GM12875 (cell line): ENCODE measurements at regions not wholly inside any gene's neighbourhood (a gene's known extent, or its start where the extent isn't known, plus 50 kb on each side); places are given as distances from the start of the nearest gene placed in this dataset.

Experiments used
- H3K4me3 ChIP-seq: one replicate; pipeline ENCODE4 v1.5.1; 2011; ENCODE audit warnings: low read depth, low read length, control low read depth
- TF ChIP-seq, protein P1 (sequence below): IDR thresholded peaks from 2 replicates; pipeline ENCODE4 v1.5.1; 2011; ENCODE audit warnings: low read depth, mild to moderate bottlenecking, control low read depth, inconsistent platforms, low read length, moderate library complexity, borderline replicate concordance; ENCODE audit not compliant: insufficient read depth

DNA sequence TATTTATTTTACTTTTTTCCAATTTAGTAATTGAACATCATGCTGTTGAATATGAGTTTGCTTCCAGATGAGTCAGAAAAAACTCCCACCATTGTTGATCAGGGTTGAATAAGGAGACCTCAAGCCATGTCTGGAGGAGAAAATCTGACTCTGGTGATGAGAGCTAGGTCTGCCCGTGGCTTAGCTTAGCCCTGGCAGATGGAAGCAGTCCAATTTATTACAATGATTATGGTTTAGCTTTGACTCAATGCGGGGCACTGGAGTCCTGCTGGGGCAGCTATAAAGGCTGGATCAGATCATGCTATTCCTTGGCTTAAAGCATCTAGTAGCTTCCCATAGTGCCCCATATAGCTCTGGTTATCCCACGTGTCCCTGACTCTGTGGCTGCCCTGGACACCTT, 506.5 kb downstream of the MN1 start:
- TF ChIP-seq, protein P1, sequence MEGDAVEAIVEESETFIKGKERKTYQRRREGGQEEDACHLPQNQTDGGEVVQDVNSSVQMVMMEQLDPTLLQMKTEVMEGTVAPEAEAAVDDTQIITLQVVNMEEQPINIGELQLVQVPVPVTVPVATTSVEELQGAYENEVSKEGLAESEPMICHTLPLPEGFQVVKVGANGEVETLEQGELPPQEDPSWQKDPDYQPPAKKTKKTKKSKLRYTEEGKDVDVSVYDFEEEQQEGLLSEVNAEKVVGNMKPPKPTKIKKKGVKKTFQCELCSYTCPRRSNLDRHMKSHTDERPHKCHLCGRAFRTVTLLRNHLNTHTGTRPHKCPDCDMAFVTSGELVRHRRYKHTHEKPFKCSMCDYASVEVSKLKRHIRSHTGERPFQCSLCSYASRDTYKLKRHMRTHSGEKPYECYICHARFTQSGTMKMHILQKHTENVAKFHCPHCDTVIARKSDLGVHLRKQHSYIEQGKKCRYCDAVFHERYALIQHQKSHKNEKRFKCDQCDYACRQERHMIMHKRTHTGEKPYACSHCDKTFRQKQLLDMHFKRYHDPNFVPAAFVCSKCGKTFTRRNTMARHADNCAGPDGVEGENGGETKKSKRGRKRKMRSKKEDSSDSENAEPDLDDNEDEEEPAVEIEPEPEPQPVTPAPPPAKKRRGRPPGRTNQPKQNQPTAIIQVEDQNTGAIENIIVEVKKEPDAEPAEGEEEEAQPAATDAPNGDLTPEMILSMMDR: no peak
- no peak overlapping the region for H3K4me3 ChIP-seq

DNA sequence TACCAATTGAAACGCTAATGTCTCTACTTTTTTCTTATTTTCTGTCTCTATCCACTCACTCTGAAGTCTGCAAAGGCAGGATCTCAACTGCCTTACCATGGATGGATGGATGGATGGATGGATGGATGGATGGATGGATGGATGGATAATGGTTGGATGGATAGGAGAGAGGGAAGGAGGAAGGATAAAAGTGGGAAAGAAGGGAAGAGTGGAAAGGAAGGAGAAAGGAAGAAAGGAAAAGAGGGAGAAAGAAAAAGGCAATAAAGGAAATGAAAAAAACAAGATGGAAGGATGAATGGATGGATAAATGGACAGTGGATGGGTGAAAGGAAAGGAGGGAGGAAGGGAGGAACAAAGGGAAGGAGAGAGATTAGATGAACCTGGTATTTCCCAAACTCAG, 506.0 kb downstream of the MN1 start:
- no peak overlapping the region for H3K4me3 ChIP-seq
- TF ChIP-seq, protein P1: no peak

DNA sequence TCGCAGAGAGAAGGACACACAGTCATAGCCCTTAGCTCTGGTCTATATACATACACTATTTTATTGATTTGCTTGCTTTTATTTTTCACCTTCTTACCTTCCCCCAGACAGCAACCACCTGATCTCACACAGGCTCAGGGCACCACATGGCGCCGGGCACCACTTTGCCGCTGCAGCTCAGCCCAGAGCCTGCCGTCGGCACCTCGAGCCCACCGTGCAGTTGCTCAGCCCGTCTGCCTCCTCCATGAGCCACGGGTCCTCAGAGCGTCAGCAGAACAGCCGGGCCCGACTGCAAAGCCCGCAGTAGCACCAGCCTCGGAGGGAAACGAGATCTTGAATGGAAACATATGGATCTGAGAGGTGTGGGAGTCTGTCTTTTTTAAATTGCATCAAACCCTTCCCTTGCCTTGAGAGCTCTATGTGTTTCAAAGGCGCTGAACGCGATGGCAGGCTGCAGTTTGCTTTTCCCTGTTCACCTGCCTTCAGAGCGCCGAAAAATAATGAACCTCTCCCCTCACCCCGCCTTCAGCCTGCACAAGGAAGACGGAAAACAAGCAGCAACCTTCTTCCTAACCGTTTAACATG, 505.4 kb downstream of the MN1 start:
- no peak overlapping the region for H3K4me3 ChIP-seq
- TF ChIP-seq, protein P1: no peak

DNA sequence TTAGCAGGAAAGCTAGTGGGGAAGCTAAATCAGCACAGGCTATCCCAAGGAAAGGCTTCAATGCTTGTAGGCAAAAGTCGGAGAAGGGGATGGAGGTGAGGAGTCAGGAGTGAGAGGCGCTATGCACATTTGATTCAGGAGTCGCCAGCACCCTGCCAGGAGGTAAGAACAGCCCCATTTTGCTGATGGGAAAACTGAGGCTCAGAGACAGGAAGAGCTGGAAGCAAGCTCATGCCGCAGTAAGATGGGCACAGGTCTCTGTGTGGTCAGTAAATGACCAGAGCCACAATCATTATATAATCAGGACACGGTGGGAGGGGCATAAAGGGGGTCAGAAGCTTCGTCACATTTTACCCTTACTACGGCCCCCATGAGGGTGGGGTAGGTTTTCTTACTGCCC, 504.4 kb downstream of the MN1 start:
- no peak overlapping the region for H3K4me3 ChIP-seq
- TF ChIP-seq, protein P1: no peak

DNA sequence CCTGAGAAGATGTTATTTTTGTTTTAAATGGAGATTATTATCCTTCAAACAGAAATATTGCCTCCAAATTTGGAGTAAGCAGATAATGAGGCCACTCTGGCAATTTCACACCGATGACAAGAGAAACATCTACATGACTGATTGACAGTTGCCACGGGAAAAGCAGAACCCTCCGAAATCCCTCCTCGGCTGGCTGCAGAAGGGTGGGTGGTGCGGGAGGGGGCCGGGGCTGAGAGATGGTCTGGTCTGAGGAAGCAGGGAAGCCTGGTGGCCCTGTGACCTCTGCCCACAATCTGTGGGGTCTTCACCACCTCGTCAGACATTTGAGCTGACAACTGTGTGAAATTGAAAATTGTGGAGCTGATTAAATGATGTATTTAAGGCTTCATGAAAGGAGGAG, 503.2 kb downstream of the MN1 start:
- TF ChIP-seq, protein P1: no peak
- no peak overlapping the region for H3K4me3 ChIP-seq

DNA sequence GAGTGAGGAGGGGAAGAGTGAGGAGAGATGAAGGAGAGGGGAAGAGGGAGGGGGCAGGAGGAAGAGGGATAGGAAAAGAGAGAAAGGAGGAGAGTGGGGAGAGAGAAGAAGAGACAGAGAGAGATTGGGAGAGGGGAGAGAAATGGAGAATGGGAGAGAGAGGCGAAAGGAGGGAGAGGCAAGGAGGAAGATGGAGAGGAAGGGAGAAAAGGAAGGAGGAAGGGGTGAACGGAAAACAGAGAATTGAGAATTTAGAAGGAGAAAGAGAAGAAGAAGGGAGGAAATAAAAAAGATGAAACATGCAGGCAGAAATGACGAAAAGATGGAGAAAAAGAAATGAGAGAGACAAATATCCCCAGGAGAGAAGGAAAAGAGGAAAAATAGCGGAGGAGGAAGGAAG, 502.8 kb downstream of the MN1 start:
- H3K4me3 ChIP-seq: no peak overlapping the region
- TF ChIP-seq, protein P1: no peak

DNA sequence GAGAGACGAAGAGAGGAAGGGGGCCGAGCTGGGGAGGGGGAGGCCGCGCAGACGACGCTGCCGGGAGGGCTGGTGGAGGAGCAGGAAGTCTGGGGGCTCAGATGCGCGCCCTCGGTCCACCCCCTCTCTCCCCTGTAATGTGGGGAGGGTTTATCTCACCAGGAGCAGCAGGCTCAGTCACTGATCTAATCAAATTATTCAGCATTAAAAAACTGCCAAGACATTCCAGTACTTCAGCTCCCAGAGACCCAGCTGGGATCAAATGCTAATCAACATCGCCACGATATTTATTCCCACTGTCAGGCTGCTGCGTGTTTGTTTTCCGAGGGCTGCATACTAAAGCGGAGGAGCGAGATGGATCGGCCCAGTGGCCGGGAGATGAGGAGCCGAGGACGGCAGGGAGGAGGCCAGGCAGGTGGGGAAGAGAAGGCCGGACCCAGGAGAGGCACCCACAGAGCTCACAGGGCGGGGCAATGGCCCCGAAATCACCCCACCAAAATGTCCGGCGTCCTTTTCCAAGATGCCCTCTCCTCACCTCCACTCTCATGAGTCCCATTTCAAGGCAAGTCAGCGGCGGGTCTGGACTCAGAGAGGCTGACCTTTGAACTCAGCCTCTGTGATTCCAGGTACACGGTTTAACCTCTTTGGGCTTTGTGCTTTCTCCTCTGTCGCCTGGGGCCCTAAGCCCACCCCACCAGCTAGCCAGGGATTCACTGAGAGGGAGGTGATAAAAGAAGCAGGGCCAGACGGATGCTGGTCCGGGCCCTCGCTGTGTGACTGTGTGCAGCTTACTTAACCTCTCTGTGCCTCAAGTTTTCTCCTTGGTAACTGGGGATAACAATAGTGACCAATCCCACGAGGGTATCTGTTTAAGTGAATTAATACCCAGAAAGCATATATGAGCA, 502.1 kb downstream of the MN1 start:
- TF ChIP-seq, protein P1: no peak
- no peak overlapping the region for H3K4me3 ChIP-seq
